Renal pelvis (tissue), 1 donor: ENCODE measurements at regions not wholly inside any gene's neighbourhood (a gene's known extent, or its start where the extent isn't known, plus 50 kb on each side); places are given as distances from the start of the nearest gene placed in this dataset.
A peak's percentile ranks its signal among the peaks of the same experiment; 100 is the strongest.
"Not testable (repeated sequence)": the region's sequence is repeated elsewhere in the genome, so short reads cannot be mapped to it uniquely, and the experiment has no call there.

Source experiments
- DNase-seq: peaks from one replicate; pipeline ENCODE4 v3.0.0-alpha.2; 2013

DNA sequence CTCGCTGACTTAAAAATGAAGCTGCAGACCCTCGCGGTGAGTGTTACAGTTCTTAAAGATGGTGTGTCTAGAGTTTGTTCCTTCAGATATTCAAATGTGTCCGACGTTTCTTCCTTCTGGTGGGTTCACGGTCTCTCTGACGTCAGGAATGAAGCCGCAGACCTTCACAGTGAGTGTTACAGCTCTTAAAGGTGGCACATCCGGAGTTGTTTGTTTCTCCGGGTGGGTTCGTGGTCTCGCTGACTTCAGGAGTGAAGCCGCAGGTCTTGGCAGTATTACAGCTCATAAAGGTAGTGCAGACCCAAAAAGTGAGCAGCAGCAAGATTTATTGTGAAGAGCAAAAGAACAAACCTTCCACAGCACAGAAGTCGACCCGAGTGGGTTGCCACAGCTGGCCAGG is 316.1 kb downstream of the SIPA1L2 start:
- not testable (repeated sequence) for DNase-seq

DNA sequence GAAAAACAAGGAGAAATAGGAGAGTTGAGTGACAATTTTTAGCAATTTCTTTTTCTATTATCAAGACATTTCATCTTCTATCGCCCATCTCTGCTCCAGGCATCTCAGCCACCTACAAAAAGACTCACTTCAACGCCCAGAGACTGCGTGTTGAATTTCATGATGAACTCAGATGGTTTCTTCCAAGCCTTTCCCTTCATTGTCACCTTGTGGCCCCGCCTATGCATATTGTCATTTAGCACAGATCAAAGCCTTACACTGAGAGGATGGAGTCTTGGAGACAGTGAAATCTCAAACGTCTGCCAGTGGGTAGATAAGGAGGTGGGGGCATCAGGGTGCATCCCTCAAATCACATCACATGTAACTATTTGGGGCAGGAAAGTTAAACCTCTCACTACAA is 319.4 kb downstream of the SIPA1L2 start:
- no peak for DNase-seq

DNA sequence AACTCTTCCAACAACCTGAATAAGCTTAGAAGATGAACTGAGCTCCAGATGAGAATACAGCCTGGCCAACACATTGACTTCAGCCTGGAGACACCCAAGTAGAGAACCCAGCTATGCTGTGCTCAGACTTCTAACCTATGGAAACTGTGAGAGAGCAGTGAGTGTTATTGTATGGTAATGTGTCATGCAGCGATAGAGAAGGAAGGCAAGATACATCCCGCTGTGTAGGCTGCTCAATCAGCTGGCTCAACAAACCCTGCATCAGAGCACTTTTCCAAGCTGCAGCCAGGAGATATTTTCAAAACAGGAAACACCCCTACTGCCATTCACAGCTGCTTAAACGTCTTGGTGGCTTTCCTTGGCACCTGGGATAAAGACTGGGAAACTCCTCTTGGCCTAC is 321.3 kb downstream of the SIPA1L2 start:
- DNase-seq: no peak

DNA sequence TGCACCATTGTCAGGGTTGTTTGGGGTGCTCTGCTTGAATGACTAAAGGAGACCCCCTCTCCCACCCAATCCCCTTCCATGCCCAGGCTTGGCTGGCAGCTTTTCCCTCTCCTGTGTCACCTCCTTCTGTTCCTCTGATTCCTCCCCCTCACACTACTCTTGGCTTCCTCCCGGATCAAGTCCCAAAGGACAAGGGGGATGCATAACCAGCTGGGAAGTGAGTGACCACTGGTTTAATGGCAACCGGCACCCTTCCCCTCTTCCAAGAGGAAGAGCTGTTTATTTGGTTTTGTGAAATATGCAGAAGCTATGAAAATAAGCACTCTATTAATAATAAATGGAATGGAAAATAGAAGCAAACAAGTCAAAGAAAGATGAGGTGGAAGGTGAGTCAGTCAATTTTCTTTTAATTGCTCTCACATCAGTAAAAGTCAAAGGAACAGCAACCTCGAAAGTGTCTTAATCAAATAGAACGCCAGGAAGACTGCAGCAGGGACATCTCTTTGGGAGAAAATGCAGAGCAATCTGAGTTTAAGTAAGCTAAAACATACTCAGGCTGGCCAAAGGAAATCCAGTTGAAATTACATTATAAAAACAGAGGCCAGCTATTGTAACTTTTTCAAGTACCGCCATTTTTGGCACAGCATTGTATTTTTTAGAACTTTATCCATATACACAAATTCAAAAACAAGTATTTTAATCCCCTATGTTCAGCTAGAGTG is 322.5 kb downstream of the SIPA1L2 start:
- DNase-seq: no peak

- peak; percentile 69 for DNase-seq
These were observed 323.5 kb downstream of the SIPA1L2 start for GRCh38 chr1:232306269-232306961.

DNA sequence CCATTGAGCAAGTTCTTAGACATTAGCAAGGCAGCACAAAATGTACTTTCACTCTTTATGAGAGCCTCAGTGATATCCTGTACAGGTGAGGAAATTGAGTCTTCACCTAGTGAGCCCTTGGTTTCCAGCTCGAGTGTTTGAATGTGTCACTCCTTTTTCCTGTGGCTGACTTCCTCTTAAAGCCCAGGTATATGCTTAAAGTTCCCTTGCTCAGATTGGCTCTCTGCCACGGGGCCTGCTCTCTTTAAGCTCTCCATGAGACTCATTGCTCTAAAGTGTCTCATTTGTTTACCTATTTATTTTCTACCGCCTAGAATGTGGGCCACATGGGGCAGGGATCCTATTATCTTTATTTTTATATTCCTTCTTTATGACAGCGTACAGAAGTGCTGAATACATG is 324.9 kb downstream of the SIPA1L2 start:
- no peak for DNase-seq

- DNase-seq: no peak
These were observed 326.7 kb downstream of the SIPA1L2 start for GRCh38 chr1:232303222-232303620.

- DNase-seq: no peak
These were observed 327.3 kb downstream of the SIPA1L2 start for GRCh38 chr1:232302376-232303221.

DNA sequence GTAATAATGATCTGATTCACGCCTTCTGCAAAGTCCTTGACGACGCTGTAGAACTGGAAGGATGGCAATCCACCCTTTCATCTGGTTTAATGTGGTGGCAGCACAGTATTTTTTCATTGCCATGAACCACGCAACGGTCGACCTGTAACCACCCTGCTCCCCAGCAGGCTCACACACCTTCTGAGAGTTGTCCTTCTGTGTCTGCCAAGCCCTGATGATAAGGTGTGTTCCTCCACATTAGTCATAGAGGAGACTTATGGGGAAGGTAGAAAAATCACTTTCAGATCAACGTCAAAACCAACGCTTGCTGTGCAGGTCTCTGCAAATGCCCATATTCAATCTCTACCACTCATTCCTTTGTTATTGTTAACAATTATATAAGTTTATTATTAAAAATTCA is 328.7 kb downstream of the SIPA1L2 start:
- DNase-seq: no peak

GRCh38 chr1:232300466-232300865 is 329.5 kb downstream of the SIPA1L2 start:
- DNase-seq: no peak

GRCh38 chr1:232296461-232296860 is 333.5 kb downstream of the SIPA1L2 start:
- no peak for DNase-seq

DNA sequence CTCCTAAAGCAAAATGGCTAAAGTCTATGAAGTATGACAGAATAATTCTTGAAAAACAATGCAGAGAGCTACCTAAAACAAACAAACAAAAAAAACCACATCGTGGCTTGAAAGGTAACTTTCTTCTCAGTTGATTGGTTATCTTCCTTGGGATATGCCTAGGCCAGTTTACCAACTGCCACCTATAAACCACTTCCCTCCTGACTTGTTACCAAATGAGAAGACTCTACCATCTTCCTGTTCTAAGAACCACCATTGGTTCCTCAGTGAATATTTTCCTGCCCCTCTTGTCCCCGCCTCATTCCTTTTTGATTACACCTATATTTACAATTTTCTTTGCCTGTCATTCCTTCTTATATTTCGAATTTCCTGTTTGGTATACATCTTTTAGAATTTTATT is 336.6 kb downstream of the SIPA1L2 start:
- DNase-seq: no peak

- DNase-seq: no peak
These were observed 337.1 kb downstream of the SIPA1L2 start for GRCh38 chr1:232292818-232293217.

DNA sequence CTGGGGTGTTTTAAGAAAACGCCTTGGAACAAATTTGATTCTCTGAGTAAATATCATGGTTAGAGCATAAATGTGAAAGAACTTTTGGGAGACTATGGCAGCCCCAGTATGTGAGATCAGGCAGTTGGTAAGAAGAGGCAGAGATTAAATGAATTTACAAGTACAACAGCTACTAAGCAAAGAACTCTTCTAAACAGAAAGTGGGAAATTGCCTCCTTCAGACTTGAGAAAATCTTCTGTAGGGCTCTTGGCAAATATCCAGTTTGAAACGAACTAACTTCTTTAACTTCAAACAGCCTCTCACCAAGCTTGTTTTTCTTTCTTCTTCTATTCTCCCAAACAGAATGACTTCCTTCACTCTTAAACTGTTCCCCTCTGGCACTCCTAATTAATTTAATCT is 337.7 kb downstream of the SIPA1L2 start:
- no peak for DNase-seq

- DNase-seq: no peak
These were observed 338.3 kb downstream of the SIPA1L2 start for GRCh38 chr1:232291681-232292080.

DNA sequence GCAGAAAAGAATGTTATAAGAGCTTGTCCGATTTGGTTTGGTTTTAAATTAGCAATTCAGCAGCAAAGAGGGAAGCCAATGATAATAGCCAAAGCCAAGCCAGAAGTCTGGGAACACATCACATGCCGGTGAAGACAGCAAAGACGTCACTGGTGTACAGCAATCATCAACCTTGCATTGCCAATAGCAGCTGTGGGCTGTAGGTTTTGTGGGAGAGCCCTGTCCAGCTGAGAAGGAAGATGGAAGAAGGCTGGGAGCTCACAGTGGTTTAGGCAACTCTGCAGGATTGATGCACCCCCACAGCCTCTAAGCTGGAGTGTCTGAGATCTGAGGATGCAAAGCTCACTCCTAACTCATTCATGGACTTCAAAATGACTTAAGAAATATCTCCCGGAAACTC is 338.7 kb downstream of the SIPA1L2 start:
- DNase-seq: no peak

- DNase-seq: no peak
These were observed 339.4 kb downstream of the SIPA1L2 start for GRCh38 chr1:232290570-232290969.

DNA sequence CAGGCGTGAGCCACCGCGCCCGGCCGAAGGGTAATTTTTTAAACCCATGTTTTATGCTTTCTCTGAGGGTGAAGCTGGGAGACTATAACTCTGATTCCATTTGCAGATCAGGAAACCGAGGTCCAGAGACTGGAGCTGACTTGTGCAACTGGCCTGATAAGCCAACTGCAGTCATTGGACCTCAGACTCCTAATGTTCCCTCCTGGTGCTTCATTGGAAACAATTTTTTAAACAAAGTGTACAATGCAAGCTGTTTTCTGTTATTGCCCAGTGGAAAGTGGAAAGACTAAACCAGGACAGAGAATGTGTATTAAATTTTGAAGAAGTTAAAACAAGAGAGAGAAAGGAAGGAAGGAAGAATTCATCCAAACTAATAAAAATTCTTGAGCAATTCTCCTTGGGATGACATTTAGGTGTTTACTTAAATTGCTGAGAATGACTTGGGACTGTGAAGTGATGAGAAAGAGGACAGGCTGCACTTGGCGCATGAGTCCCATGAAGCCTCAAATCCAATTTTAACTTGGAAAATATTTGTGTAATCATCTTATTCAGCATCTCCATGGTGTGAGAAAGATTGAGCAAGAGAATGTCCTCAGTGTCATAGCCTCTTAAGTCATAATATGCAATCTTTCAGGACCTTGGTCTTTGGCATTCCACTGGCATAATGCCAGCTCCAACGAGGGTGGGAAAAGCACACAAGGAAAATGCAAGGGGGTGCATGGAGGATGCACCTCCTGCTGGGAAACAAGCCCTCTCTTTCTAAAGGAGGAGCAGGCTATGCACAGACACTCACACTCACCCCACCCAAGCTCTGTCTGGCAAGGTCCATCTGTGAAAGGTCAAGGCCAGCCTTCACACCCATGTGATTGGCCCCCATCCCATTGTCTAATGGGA is 342.0 kb downstream of the SIPA1L2 start:
- DNase-seq: no peak

DNA sequence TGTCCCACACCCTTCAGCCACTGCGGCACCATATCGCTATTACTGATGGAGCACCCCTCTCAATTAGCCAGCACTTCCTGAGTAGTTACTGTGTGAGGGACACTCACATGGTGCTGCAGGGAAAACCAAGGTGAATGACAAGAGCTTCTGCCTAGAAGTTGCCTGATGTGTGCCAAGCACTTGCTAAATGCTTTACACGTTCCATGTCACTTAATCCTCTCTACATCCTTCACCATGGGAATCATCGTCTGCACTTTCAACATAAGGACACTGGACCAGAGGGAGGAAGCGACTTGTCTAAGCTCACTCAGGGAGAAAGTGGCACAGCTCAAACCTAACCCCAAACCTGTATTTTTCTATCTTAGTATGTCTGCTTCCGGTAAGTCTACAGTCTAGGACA is 344.8 kb downstream of the SIPA1L2 start:
- no peak for DNase-seq

GRCh38 chr1:232283864-232284263 is 346.1 kb downstream of the SIPA1L2 start:
- no peak for DNase-seq

DNA sequence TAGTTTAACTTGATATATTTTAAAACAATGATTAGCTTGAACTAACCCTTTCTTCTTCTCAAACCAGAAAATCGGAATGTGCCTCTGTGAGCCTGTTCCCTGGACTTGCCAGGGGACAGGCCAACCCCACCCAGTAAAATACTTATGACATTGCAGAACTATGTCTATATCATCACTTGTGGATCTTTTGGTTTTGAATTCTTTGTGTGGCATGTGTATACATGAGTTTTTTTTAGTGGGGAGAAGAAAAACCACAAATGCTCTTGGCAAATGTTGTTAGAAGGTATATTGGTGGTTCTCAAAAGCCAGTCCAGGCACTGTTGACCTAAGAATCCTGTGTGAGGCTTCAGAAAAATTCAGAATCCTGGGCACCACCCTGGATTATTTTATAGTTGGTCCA is 347.4 kb downstream of the SIPA1L2 start:
- no peak for DNase-seq

DNA sequence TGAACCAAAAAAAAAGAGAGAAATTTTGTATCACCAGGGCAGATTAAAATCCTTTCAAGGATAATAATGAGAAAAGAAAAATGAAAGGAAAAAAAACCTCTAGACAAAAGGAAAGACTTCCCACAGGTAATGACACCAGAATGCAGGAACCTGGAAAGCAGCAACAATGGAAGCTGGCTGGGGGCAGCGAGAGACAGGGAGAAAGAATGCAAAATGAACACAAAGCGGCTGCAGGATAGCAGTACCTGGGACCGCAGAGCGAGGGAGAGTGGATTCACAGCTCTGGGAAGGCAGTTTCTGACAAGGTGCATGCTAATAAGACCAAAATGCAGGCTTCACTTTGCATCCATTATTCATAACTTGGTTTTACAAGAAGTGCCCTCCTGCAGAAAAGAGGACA is 349.0 kb downstream of the SIPA1L2 start:
- no peak for DNase-seq
